CD8-positive, alpha-beta memory T cell (primary cell): ENCODE measurements at regions not wholly inside any gene's neighbourhood (a gene's known extent, or its start where the extent isn't known, plus 50 kb on each side); places are given as distances from the start of the nearest gene placed in this dataset.

Experiments used
- CTCF ChIA-PET: fragments of 350-600 bp; sonication (Branson Sonifier 250); formaldehyde crosslinking; loops from one replicate; lab custom pipeline; 2021; ENCODE audit warnings: antibody characterized with exemption; lab: Charles Lee
- POLR2A ChIA-PET: fragments of 350-600 bp; sonication (Branson Sonifier 250); formaldehyde crosslinking; loops from one replicate; lab custom pipeline; 2021; ENCODE audit warnings: antibody characterized with exemption; lab: Charles Lee
- DNase-seq, 5 donors: peaks; one replicate each; pipeline versions ENCODE4 v3.0.0 to v3.0.0-alpha.2; 2020 to 2022; ENCODE audit warnings: mixed read lengths in 1 of 5
- H3K27ac ChIP-seq: one replicate; pipeline ENCODE4 v1.7.0; 2013; ENCODE audit warnings: low read depth, mild to moderate bottlenecking, low read length, moderate library complexity
- H3K27me3 ChIP-seq: 2 replicates; pipeline ENCODE4 v1.7.0; 2013; ENCODE audit warnings: low read length, mild to moderate bottlenecking; ENCODE audit not compliant: insufficient read depth, poor library complexity, severe bottlenecking
- H3K36me3 ChIP-seq: 2 replicates; pipeline ENCODE4 v1.7.0; 2013; ENCODE audit warnings: mild to moderate bottlenecking, low read length, moderate library complexity; ENCODE audit not compliant: insufficient read depth
- H3K4me1 ChIP-seq: 2 replicates; pipeline ENCODE4 v1.7.0; 2013; ENCODE audit warnings: mild to moderate bottlenecking, low read length, moderate library complexity; ENCODE audit not compliant: insufficient read depth
- H3K4me3 ChIP-seq: 2 replicates; pipeline ENCODE4 v1.7.0; 2013; ENCODE audit warnings: mild to moderate bottlenecking, low read length
- H3K9me3 ChIP-seq: 2 replicates; pipeline ENCODE4 v1.7.0; 2013; ENCODE audit warnings: mild to moderate bottlenecking, low read length
- H3K27ac Mint-ChIP-seq, 8 donors: one replicate each; pipeline ENCODE4 v1.8.0; 2020 to 2021; ENCODE audit warnings: mixed read lengths in 8 of 8, mild to moderate bottlenecking in 6 of 8, inconsistent platforms in 3 of 8, moderate library complexity in 3 of 8
- H3K27me3 Mint-ChIP-seq, 2 donors: one replicate each; pipeline ENCODE4 v1.8.0; 2020 to 2021; ENCODE audit warnings: mixed read lengths in 2 of 2, mild to moderate bottlenecking in 1 of 2, moderate library complexity in 1 of 2
- H3K36me3 Mint-ChIP-seq, 3 donors: one replicate each; pipeline ENCODE4 v1.8.0; 2020 to 2021; ENCODE audit warnings: mixed read lengths in 3 of 3, inconsistent platforms in 1 of 3, mild to moderate bottlenecking in 1 of 3
- H3K4me1 Mint-ChIP-seq, 3 donors: one replicate each; pipeline ENCODE4 v1.8.0; 2020 to 2021; ENCODE audit warnings: mixed read lengths in 3 of 3, inconsistent platforms in 1 of 3, mild to moderate bottlenecking in 1 of 3
- H3K4me3 Mint-ChIP-seq, 7 donors: one replicate each; pipeline ENCODE4 v1.8.0; 2020 to 2021; ENCODE audit warnings: mixed read lengths in 7 of 7, mild to moderate bottlenecking in 6 of 7, moderate library complexity in 4 of 7, inconsistent platforms in 2 of 7
- H3K9me3 Mint-ChIP-seq, 5 donors: one replicate each; pipeline ENCODE4 v1.8.0; 2020 to 2022; ENCODE audit warnings: mixed read lengths in 5 of 5, mild to moderate bottlenecking in 3 of 5, moderate library complexity in 2 of 5, inconsistent platforms in 1 of 5

DNA sequence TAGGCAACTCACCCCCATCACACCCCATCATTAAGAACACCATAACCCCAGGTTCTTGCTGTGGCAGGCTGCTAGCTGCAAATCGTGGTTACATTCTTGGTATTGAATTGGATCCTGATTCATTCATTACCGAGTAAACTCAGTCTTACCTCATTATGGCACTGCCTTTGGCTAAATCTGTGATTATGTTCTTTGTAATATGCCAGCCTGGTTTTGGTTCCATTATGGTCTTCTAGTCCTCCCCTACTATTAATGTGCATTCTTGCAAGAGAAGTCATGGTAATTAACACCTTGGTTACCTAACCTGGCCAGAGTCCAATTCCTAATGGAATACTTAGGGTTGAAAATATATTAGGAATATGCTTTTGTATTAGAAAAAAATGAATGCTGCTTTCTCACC, 258.9 kb upstream of the APCDD1 start:
- CTCF ChIA-PET, result no interaction called here
- Histone ChIP-seq H3K27me3 (no peaks in the 10 kb centered on the region), H3K4me1 (no peaks in the 10 kb centered on the region), H3K9me3 (no peaks in the 10 kb centered on the region), H3K4me3 (no peak overlapping the region), H3K27ac (no peak overlapping the region), H3K36me3 (no peaks in the 10 kb centered on the region)
- no peaks in the 10 kb centered on the region for H3K27me3 Mint-ChIP-seq
- no peaks in the 10 kb centered on the region for H3K4me1 Mint-ChIP-seq
- POLR2A ChIA-PET, result no interaction called here
- no peak overlapping the region for H3K4me3 Mint-ChIP-seq
- no peak for DNase-seq
- no peaks in the 10 kb centered on the region for H3K9me3 Mint-ChIP-seq
- H3K36me3 Mint-ChIP-seq, result no peaks in the 10 kb centered on the region
- no peak overlapping the region for H3K27ac Mint-ChIP-seq

DNA sequence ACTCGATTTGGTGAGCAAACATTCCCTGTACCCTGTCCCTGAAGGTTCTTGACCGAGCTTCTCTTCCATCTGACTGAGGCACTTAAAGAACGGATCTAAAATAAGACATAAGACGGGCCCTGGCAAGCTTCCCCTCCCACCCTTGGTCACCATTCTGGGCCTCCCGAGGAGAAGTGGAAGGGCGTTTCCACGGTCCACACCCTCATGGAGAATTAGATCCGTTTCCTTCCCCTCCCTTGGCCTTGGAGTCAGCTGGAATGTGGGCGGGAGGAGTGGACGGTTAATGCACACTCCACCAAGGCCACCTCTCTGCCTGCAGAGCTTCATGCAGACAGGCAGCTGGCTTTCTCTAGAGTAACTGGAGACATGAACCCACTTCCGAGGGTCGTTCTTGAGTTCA, 257.3 kb upstream of the APCDD1 start:
- H3K36me3 ChIP-seq, result no peaks in the 10 kb centered on the region
- no peak overlapping the region for H3K27ac ChIP-seq
- H3K4me3 Mint-ChIP-seq, result no peak overlapping the region
- no peaks in the 10 kb centered on the region for H3K4me1 Mint-ChIP-seq
- no peak overlapping the region for H3K4me3 ChIP-seq
- H3K4me1 ChIP-seq, result no peaks in the 10 kb centered on the region
- ChIA-PET POLR2A (no interaction called here), CTCF (no interaction called here)
- H3K36me3 Mint-ChIP-seq, result no peaks in the 10 kb centered on the region
- H3K9me3 ChIP-seq, result no peaks in the 10 kb centered on the region
- no peaks in the 10 kb centered on the region for H3K27me3 Mint-ChIP-seq
- no peak for DNase-seq
- H3K27ac Mint-ChIP-seq, result no peak overlapping the region
- H3K27me3 ChIP-seq, result no peaks in the 10 kb centered on the region
- no peaks in the 10 kb centered on the region for H3K9me3 Mint-ChIP-seq

DNA sequence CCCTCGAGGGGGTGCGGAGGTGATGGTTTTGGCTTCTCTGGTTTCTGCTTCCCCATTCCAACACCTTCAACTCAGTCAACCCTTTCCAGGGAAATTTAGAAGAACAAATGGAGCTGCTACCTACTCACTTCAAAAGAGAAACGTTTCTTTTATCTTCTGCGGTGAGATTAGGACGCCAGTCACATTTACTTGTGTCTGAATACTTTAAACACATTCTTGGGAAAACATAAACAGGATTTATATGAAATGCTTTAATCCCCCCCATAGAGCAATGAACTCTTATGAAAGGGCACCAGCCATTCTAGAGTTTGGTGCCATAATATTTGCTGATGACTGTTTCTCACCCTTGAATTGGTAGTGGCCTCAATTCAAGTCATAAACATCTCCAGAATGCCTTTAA, 253.2 kb upstream of the APCDD1 start:
- DNase-seq, result no peak
- no peaks in the 10 kb centered on the region for H3K36me3 ChIP-seq
- H3K27me3 ChIP-seq, result no peaks in the 10 kb centered on the region
- no peak overlapping the region for H3K4me3 ChIP-seq
- H3K4me1 ChIP-seq, result no peaks in the 10 kb centered on the region
- no peaks in the 10 kb centered on the region for H3K9me3 ChIP-seq
- no peaks in the 10 kb centered on the region for H3K36me3 Mint-ChIP-seq
- peaks cover 0 to 1% (median 0%) of the 10 kb centered on the region in 5 donors for H3K9me3 Mint-ChIP-seq
- H3K27me3 Mint-ChIP-seq, result peaks cover 0 to 4% of the 10 kb centered on the region in 2 donors
- H3K4me3 Mint-ChIP-seq, result no peak overlapping the region
- H3K27ac ChIP-seq, result no peak overlapping the region
- no peaks in the 10 kb centered on the region for H3K4me1 Mint-ChIP-seq
- POLR2A ChIA-PET, result no interaction called here
- no peak overlapping the region for H3K27ac Mint-ChIP-seq
- CTCF ChIA-PET, result no interaction called here

DNA sequence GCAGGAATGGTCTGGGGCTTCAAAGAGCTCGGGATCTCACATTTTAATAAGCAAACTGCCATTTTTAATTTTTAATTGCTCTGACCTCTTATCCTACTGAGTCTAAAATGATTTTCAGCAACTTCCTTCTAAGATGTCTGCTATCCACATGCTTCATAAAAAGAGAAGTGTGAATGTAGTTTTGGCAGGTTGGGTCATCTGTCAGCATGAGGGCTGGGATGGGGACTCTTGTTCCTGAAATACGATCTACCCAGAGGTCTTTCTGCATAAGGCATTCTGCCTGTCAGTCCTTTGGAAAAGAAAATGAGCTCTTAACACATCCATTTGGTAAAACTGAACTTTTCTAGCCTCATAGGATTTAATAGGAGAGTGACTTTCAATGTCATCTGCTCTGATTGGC, 252.8 kb upstream of the APCDD1 start:
- H3K36me3 ChIP-seq, result no peaks in the 10 kb centered on the region
- no peaks in the 10 kb centered on the region for H3K27me3 ChIP-seq
- POLR2A ChIA-PET, result no interaction called here
- H3K4me3 ChIP-seq, result no peak overlapping the region
- H3K27ac ChIP-seq, result no peak overlapping the region
- DNase-seq, result no peak
- Mint-ChIP-seq H3K36me3 (no peaks in the 10 kb centered on the region), H3K4me3 (no peak overlapping the region), H3K27ac (no peak overlapping the region), H3K4me1 (no peaks in the 10 kb centered on the region), H3K9me3 (peaks cover 0 to 3% (median 0%) of the 10 kb centered on the region in 5 donors), H3K27me3 (peaks cover 0 to 7% of the 10 kb centered on the region in 2 donors)
- CTCF ChIA-PET, result no interaction called here
- H3K9me3 ChIP-seq, result no peaks in the 10 kb centered on the region
- H3K4me1 ChIP-seq, result no peaks in the 10 kb centered on the region

DNA sequence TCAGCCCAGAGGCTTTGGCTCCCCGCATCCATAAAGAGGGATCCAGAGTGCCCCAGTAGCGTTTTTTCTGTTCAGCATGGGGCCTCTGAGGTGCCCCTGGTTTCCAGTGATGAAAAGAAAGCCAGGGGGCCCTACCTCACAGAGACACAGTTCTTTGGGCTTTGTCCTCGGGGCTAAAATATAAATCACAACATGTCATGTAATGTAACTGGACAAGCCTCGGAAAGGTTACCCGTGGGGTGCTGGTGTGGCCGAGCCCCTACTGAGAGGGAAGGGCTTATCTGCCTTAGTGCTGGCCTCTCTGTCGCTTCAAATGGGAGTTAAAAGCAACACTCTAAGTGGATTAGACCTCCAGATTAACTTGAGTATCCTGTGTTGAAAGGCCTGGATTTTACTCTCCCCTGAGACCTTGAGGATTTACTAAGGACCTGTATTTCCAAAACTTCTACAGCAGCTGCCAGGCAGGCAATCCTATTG, 251.6 kb upstream of the APCDD1 start:
- H3K36me3 Mint-ChIP-seq, result no peaks in the 10 kb centered on the region
- POLR2A ChIA-PET, result no interaction called here

DNA sequence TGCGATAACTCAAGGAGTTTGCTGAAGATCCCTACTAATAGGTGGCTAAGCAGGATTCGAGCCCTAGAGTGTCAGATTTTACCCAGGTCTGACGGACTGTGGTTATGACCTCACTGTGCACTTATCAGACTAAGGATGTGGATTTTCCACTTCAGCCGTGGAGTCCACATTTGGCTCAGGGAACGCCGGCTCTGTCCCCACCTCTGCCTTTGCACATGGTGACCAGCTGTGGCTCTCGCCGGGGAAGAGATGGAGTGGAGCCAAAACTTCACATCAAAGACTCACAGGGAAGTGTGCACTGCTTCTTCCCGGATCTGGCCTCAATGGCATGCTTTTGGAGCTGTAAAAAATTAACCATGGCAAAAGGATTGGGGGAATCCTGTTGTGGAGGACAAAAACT, 249.3 kb upstream of the APCDD1 start:
- H3K27me3 ChIP-seq, result no peaks in the 10 kb centered on the region
- no peaks in the 10 kb centered on the region for H3K36me3 Mint-ChIP-seq
- DNase-seq, result no peak

More for the DNA sequence above, 251.6 kb upstream of the APCDD1 start:
- no peaks in the 10 kb centered on the region for H3K4me1 Mint-ChIP-seq
- no peak overlapping the region for H3K27ac ChIP-seq
- H3K27me3 Mint-ChIP-seq, result peaks cover 0 to 7% of the 10 kb centered on the region in 2 donors
- H3K9me3 Mint-ChIP-seq, result peaks cover 0 to 5% (median 0%) of the 10 kb centered on the region in 5 donors
- H3K4me1 ChIP-seq, result no peaks in the 10 kb centered on the region
- no peak for DNase-seq
- H3K4me3 ChIP-seq, result no peak overlapping the region
- no peaks in the 10 kb centered on the region for H3K9me3 ChIP-seq
- CTCF ChIA-PET, result no interaction called here
- H3K27me3 ChIP-seq, result no peaks in the 10 kb centered on the region
- H3K36me3 ChIP-seq, result no peaks in the 10 kb centered on the region
- H3K4me3 Mint-ChIP-seq, result no peak overlapping the region
- H3K27ac Mint-ChIP-seq, result no peak overlapping the region

DNA sequence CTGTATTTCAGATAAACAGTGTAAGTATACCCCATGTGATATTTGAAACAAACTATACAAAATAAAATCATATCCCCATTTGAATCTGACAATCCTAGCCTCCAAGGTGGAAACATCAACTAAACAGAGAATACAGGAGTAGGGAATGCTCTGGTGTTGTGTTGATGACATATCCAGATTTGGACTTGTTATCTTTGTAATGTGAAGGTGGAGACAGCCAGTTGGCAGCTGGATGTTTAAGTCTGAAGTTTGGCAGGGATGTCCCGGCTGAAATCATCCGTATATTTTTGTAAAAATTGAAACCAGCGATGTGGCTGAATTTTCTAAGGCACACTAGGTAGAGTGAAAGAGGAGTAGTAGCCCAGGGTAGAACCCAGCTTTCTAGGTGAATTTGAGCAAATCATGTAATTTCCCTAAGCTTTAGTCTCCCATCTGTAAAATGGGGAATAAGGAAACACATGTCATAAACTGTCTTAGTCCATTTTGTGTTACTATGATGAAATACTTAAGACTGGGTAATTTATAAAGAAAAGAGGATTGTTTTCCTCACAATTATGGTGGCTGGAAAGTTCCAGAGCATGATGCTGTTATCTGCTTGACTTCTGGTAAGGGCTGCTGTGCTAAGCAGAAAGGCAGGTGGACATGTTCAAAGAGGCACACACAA, 246.6 kb upstream of the APCDD1 start:
- ChIA-PET POLR2A (no interaction called here), CTCF (no interaction called here)
- Histone ChIP-seq H3K4me1 (no peaks in the 10 kb centered on the region), H3K9me3 (no peaks in the 10 kb centered on the region), H3K27ac (no peak overlapping the region), H3K36me3 (no peaks in the 10 kb centered on the region), H3K27me3 (no peaks in the 10 kb centered on the region), H3K4me3 (no peak overlapping the region)
- no peak overlapping the region for H3K4me3 Mint-ChIP-seq
- H3K9me3 Mint-ChIP-seq, result peaks cover 0 to 5% (median 0%) of the 10 kb centered on the region in 5 donors
- H3K27me3 Mint-ChIP-seq, result peaks cover 0 to 7% of the 10 kb centered on the region in 2 donors
- DNase-seq, result no peak
- no peaks in the 10 kb centered on the region for H3K36me3 Mint-ChIP-seq
- no peak overlapping the region for H3K27ac Mint-ChIP-seq
- H3K4me1 Mint-ChIP-seq, result no peaks in the 10 kb centered on the region

More for the DNA sequence above, 249.3 kb upstream of the APCDD1 start:
- no peaks in the 10 kb centered on the region for H3K4me1 ChIP-seq
- no peaks in the 10 kb centered on the region for H3K9me3 ChIP-seq
- ChIA-PET POLR2A (no interaction called here), CTCF (no interaction called here)
- Mint-ChIP-seq H3K9me3 (peaks cover 0 to 5% (median 0%) of the 10 kb centered on the region in 5 donors), H3K4me1 (no peaks in the 10 kb centered on the region), H3K4me3 (no peak overlapping the region), H3K27ac (no peak overlapping the region), H3K27me3 (peaks cover 0 to 7% of the 10 kb centered on the region in 2 donors)
- no peak overlapping the region for H3K4me3 ChIP-seq
- no peaks in the 10 kb centered on the region for H3K36me3 ChIP-seq
- no peak overlapping the region for H3K27ac ChIP-seq

DNA sequence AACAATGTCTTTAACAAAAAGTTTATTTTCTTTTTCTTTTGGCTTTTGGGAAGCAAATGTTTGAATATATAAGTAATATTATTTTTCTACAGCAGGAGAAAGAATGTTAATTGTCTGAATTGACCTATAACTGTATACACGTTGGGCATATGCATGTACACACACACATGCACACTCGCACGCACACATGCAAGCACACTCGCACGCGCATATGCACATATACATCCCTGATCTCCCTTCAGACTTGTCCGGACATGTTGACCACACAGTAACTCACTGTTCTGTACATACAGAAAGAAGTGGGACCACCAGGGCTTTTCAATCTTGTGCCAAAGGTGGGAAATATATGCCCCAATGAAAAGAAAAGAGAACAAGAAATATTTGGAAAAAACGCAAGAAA, 245.1 kb upstream of the APCDD1 start:
- no peaks in the 10 kb centered on the region for H3K36me3 Mint-ChIP-seq
- H3K9me3 Mint-ChIP-seq, result peaks cover 0 to 5% (median 0%) of the 10 kb centered on the region in 5 donors
- DNase-seq, result no peak
- Histone ChIP-seq H3K27ac (no peak overlapping the region), H3K36me3 (no peaks in the 10 kb centered on the region), H3K9me3 (no peaks in the 10 kb centered on the region), H3K4me1 (no peaks in the 10 kb centered on the region), H3K27me3 (no peaks in the 10 kb centered on the region), H3K4me3 (no peak overlapping the region)
- H3K4me1 Mint-ChIP-seq, result no peaks in the 10 kb centered on the region
- POLR2A ChIA-PET, result no interaction called here
- no peak overlapping the region for H3K27ac Mint-ChIP-seq
- H3K27me3 Mint-ChIP-seq, result peaks cover 0 to 7% of the 10 kb centered on the region in 2 donors
- no peak overlapping the region for H3K4me3 Mint-ChIP-seq
- CTCF ChIA-PET, result no interaction called here
